GM12873 (cell line): ENCODE measurements at regions not wholly inside any gene's neighbourhood (a gene's known extent, or its start where the extent isn't known, plus 50 kb on each side); places are given as distances from the start of the nearest gene placed in this dataset.

Source experiments
- CTCF ChIP-seq: IDR thresholded peaks from 2 replicates; pipeline ENCODE4 v1.5.1; 2012; ENCODE audit warnings: low read depth, mild to moderate bottlenecking, moderate library complexity, low read length, control low read depth; ENCODE audit not compliant: insufficient read depth; ENCODE audit errors: missing control alignments

GRCh38 chr14:105889666-105890473 is 363.5 kb downstream of the TMEM121 start:
- no peak for TF ChIP-seq CTCF

- no peak for TF ChIP-seq CTCF
These were observed 364.3 kb downstream of the TMEM121 start for GRCh38 chr14:105890474-105891220.

DNA sequence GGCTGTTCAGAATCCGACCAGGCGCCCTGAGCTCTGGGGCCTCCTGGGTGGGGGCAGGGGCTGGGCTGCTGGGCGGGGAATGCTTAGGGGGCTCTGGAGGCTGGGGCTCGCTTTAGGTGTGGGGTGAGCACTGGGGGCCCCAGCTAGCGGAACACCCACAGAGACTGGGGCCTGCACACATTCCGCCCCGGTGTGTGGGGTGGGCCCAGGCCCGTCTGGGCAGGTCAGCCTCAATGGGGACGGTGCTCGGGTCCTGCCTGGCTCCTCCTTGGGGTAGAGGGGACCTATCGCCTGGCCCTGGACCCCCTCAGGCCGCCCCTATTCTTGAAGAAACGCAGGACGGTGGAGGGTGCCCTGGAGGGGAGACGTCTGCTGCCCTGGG is 364.8 kb downstream of the TMEM121 start:
- TF ChIP-seq CTCF = no peak

- no peak for TF ChIP-seq CTCF
These were observed 365.5 kb downstream of the TMEM121 start for GRCh38 chr14:105891631-105892452.

DNA sequence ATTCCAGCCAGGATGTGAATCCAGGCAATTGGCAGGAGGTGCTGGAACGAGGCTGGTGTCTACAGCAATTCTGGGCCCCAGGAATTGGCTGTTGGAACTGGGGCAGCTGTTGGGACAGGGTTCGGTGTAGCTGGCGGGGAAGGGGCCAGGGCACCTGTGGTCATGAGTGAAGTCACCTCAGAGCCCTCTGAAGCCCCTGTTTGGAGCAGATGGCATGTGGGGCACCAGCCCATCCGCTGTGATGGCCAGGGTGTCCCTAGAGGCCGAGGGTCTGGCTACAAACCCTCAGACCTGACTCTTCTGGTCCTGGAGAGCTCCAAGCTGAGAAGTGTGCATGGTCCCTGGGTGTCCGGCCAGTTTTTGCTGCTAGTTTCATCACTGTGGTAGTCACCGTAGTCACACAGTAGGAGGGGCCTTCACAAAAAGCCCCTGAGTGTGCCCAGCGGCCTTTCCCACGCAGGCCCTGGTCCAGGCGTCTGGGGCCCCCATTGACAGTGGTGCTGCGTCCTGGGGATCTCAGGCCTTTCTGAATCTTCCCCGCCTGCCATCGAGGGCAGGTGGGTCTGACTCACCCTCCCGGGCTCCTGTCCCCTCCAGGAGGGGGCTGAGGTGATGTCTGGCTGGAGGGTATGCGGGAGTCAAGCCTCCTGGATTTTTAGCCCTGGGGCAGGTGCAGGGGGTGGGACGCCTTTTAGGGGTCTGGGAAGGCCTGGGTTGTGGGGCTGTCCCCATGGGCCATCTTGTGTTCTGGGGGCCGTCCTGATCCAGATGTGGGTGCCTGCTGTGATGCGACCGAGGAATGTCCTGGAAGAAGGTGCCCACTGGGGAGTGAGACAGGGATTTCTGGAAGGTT is 368.0 kb downstream of the TMEM121 start:
- no peak for TF ChIP-seq CTCF

DNA sequence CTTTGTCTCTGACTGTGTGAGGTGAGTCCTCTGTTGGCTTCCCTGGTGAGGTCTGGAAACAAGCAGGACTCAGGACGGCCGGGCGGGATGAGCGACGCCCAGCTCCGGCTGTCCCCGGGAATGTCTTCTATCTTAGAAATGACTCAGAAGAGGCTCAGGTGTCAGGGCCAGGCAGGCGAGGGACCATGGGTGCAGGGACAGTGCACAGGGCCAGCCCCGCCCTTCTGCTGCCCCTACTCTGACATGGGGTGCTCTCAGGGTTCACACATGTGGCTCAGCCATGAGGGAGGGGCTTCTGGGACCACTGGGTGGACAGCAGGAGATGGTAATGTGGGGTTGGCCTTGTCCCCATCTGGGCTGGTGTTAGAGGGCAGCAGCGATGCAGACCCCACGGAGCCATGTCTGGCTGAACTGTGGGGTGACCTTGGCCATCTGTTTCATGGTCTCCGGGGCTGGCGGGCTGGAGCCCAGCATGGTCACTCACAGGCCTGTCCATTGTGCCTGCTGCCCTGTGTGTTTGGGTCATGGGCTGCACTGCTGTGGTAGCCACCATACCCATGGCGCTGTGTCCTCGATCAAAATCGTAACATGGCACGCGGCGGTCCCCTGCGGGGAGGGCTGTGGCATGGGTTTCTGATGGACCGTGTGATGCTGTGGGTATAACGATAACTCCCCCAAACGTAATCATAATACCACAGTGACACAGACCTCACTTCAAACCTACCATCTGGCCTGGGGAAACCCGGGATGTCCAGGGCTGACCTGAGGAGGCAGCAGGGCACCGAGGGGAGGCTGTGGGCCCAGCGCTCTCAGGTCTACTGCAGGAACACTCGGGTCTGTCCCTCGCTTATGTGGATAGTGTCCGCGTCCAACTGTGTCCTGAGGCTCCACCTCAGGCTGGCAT is 368.8 kb downstream of the TMEM121 start:
- TF ChIP-seq CTCF = no peak
